ENCODE measurements at regions not wholly inside any gene's neighbourhood (a gene's known extent, or its start where the extent isn't known, plus 50 kb on each side); places are given as distances from the start of the nearest gene placed in this dataset.

DNA sequence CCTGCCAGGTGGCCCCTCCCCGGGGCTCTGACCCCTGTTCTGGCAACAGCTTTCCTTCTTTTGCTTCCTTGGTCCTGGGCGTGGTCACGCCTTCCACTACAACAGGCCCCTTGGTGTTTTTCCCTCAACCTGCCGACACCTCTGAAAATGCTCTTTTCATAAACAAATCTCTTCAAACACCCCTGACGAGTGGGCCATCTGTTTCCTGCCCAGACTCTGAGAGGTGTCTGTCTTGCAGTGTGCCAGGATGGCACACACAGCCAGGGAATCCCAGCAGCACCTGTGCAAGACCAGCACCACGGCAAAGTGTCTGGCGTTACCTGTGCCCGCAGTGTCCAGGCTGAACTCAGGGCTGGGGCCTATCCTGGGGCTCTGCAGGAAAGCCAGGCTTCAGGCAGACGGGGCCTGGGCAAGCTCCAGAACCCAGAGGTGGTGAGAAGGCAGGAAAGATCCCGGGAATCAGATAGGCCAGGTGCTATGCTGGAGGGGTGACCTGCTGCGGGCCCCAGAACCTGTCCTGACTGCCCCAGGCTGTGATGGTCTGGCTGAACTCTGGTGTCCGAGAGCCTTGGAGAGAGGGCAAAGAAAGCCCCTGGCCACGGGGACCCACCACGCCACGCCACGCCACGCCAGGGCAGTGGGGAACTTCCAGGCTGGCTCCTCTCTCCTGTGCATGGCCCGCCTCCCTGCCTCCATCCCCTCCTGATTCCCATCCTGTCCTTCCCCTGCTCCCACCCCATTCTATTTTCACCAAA, 88.9 kb downstream of the SIK1 start:
- H3K27me3 ChIP-seq (ENCODE audit: control insufficient read depth, insufficient read depth, low read length) = no peaks in the 10 kb centered on the region
- H3K9ac ChIP-seq (ENCODE audit: low read depth, low read length) = no peak overlapping the region
- H3K4me1 ChIP-seq (ENCODE audit: control insufficient read depth, insufficient read depth, low read length) = peaks cover 2% of the 10 kb centered on the region
- no peaks in the 10 kb centered on the region for H3K9me3 ChIP-seq (ENCODE audit: control insufficient read depth, insufficient read depth, low read length)
- H3K36me3 ChIP-seq (ENCODE audit: control insufficient read depth, insufficient read depth, low read length) = no peaks in the 10 kb centered on the region
- H3K4me3 ChIP-seq (ENCODE audit: low read depth, low read length) = no peak overlapping the region

DNA sequence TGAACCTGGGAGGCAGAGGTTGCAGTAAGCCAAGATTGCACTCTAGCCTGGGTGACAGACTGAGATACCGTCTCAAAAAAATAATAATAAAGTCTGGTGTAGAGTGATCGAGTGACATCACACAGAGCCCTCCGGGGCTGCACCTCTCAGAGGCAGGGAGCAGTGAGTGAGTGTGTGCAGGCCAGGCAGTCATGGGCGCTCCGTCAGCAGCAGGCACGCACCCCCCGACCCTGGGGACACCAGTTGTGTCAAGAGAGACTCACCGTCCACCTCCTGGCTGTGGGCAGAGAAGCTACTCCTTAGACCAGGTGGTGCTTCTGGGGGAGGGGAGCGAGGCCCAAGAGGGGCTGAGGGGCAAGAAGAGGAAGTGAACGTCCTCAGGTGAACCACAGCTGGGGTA, 91.8 kb downstream of the SIK1 start:
- no peak overlapping the region for H3K4me3 ChIP-seq (ENCODE audit: low read depth, low read length)
- peaks cover 3% of the 10 kb centered on the region for H3K4me1 ChIP-seq (ENCODE audit: control insufficient read depth, insufficient read depth, low read length)
- H3K9me3 ChIP-seq (ENCODE audit: control insufficient read depth, insufficient read depth, low read length) = no peaks in the 10 kb centered on the region
- H3K36me3 ChIP-seq (ENCODE audit: control insufficient read depth, insufficient read depth, low read length) = no peaks in the 10 kb centered on the region
- H3K27me3 ChIP-seq (ENCODE audit: control insufficient read depth, insufficient read depth, low read length) = no peaks in the 10 kb centered on the region
- no peak overlapping the region for H3K9ac ChIP-seq (ENCODE audit: low read depth, low read length)

DNA sequence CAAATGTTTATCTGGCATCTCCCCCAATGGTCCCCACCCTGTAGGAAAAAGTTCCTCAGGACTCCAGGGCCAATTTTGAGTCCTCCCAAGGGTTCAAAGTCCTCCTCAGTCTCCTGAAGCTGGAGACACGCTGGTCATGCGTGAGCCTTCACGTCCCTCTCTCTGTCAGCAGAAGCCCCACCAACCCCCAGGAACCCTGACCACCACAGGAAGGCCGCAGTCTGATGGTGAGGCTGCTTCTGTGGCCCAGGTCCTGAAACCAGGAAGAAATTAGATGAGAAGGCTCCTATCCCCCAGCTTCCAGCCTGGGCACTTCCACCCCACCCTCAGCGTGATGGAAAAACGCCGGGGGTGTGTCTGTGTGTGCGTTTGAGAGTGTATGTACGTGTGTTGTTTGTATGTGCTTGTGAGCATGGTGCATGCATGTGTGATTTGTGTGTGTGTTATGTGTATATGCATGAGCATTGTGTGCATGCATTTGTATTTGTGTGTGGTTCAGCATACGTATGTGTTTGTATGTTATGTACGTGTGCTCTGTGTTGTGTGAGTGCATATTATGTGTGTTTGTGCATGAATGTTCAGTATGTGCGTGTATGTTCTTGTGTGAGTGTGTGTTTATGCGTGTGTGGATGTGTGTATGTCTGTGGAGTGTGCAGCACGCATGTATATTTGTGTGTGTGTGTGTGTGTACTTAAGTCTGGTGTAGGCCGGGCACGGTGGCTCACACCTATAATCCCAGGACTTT, 92.5 kb downstream of the SIK1 start:
- no peaks in the 10 kb centered on the region for H3K36me3 ChIP-seq (ENCODE audit: control insufficient read depth, insufficient read depth, low read length)
- no peaks in the 10 kb centered on the region for H3K27me3 ChIP-seq (ENCODE audit: control insufficient read depth, insufficient read depth, low read length)
- no peak overlapping the region for H3K4me3 ChIP-seq (ENCODE audit: low read depth, low read length)
- no peaks in the 10 kb centered on the region for H3K9me3 ChIP-seq (ENCODE audit: control insufficient read depth, insufficient read depth, low read length)
- H3K4me1 ChIP-seq (ENCODE audit: control insufficient read depth, insufficient read depth, low read length) = peaks cover 3% of the 10 kb centered on the region
- H3K9ac ChIP-seq (ENCODE audit: low read depth, low read length) = no peak overlapping the region

DNA sequence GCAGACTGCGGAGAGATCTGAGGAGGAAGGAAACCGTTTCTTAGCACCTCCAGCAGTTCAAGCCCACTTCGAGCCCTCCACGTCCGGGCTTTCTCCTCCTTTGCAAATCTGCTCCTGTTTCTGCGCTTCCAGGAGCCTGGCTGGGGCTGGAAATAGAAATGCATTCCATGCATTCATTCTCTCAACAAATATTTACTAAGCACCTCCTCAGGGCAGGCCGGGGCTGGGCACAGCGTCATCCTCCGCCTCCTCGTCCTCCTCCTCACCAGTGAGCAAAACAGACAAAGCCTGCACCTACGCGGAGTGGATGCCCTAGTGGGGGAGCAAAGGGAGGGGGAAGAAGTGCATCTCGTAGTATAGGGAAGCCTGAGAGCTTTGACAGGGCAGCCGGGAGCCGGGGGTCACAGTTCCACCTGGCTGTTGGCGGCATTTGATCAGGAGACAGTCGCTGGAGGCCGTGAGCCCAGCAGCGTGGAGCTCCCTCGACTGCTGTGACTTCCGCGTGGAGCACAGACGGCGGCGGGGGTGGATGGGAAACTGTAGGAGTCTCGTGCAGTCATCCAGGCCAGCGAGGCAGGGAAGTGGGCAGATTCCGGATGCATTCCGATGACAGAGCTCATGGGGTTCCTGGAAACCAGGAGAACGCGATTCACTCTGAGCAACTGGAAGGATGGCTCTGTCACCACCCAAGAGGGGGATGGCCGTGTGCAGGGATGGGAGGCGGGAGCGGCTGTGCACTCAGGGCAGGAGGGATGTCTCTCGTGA, 93.5 kb downstream of the SIK1 start:
- Histone ChIP-seq H3K27me3 (ENCODE audit: control insufficient read depth, insufficient read depth, low read length) (no peaks in the 10 kb centered on the region), H3K36me3 (ENCODE audit: control insufficient read depth, insufficient read depth, low read length) (no peaks in the 10 kb centered on the region), H3K9ac (ENCODE audit: low read depth, low read length) (no peak overlapping the region), H3K9me3 (ENCODE audit: control insufficient read depth, insufficient read depth, low read length) (no peaks in the 10 kb centered on the region), H3K4me3 (ENCODE audit: low read depth, low read length) (no peak overlapping the region), H3K4me1 (ENCODE audit: control insufficient read depth, insufficient read depth, low read length) (peaks cover 3% of the 10 kb centered on the region)

DNA sequence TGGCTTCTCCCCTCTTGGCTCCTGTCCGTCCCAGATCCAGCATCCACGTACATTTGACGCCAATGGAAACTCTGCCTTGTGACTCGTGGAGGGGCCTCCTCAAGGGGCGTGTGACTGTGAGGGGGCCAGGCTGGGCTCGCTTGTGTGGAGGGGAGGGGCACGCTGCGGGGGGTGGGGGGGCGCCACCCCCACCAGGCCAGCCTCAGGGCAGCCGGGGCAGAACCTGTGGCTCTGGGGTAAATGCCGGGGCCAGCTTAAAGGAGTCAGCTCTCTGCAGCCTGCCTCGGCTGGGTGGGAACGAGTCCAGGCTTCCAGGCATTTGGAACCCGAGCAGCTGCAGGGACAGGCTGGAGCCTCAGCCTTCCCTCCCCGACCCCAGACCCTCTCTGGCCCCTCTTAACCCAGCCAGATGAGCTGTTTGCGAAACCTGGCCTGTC, 94.1 kb downstream of the SIK1 start:
- Histone ChIP-seq H3K36me3 (ENCODE audit: control insufficient read depth, insufficient read depth, low read length) (no peaks in the 10 kb centered on the region), H3K9ac (ENCODE audit: low read depth, low read length) (no peak overlapping the region), H3K4me3 (ENCODE audit: low read depth, low read length) (no peak overlapping the region), H3K4me1 (ENCODE audit: control insufficient read depth, insufficient read depth, low read length) (peaks cover 3% of the 10 kb centered on the region), H3K9me3 (ENCODE audit: control insufficient read depth, insufficient read depth, low read length) (no peaks in the 10 kb centered on the region), H3K27me3 (ENCODE audit: control insufficient read depth, insufficient read depth, low read length) (no peaks in the 10 kb centered on the region)

DNA sequence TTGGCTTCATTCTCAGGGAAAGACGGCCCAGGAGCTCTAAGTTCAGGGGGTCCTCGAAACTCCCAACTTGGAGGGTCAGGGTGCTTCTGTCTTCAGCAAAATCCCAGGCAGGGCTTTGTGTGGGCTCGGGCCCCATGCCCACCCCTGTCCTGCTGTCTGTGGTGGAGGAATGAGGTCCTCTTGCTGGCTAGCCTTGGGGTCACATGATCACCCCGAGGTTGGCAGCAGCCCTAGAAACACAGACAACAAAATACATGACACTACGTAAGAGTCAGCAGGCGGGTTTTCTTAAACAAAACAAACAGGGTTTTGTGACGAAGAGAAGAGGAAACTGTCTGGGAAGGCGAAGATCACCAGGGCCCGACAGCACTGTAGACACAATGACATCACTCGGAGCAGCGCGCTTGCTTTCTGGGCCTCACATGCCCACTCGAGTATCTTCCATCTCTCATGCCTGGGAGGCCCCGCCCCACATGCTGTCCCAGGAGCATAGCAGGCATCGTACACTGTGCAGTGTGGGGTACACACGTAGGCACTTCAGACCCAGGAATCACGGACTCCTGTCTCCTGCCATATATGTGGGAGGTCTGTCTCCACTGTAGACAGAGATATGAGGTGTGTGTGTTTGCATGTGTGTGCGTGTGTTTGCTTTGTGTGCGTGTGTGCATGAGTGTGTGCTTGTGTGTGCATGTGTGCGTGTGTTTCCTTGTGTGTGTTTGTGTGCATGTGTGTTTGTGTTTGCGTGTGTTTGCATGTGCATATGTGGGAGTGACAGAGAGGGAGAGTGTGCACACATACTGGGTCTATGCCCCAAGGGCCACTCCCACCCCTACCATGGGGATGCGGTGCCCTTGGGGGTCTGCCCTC, 94.7 kb downstream of the SIK1 start:
- Histone ChIP-seq H3K9ac (ENCODE audit: low read depth, low read length) (no peak overlapping the region), H3K27me3 (ENCODE audit: control insufficient read depth, insufficient read depth, low read length) (no peaks in the 10 kb centered on the region), H3K36me3 (ENCODE audit: control insufficient read depth, insufficient read depth, low read length) (no peaks in the 10 kb centered on the region), H3K4me3 (ENCODE audit: low read depth, low read length) (no peak overlapping the region), H3K9me3 (ENCODE audit: control insufficient read depth, insufficient read depth, low read length) (no peaks in the 10 kb centered on the region), H3K4me1 (ENCODE audit: control insufficient read depth, insufficient read depth, low read length) (peaks cover 3% of the 10 kb centered on the region)

DNA sequence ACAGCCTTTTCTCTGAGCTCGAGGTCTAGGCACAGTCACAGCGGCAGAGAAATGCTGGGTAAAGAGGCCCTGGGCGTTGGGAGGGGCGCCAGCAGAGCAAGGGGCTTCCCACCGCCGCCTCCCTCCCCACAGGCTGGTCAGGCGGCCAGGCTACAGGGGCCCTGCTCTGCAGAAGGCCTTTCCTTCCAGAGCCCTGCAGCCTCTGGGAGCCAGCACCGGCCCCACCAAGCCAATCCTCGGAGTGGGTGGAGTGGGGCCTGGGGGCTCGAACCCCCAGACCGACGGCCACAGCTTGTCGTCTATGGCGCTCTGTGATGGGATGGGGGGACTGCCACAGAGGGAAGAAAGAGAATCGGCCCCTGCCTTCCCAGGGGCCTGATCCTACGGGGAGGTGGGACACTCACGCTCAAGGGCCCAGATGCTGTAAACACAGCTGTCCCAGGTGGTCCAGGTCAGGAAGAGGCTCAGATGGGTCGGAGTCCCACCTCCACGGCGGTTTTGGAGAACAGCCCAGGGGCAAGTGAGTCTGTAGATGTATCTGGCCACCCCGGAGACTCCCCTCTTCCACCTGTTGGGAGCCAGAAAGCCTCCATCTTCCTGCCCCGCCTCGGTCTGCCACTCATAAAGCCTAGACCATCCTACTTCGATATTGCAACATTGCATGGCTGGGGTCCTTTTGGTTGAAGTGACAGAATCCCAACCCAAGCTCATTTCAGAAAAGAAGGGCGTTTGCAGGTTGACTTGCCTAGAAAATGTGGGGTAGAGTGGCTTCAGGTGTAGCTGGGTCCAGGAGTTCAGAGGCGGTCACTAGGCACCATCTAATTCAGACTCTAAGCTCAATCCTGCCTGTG, 95.6 kb downstream of the SIK1 start:
- Histone ChIP-seq H3K9ac (ENCODE audit: low read depth, low read length) (no peak overlapping the region), H3K27me3 (ENCODE audit: control insufficient read depth, insufficient read depth, low read length) (no peaks in the 10 kb centered on the region), H3K9me3 (ENCODE audit: control insufficient read depth, insufficient read depth, low read length) (no peaks in the 10 kb centered on the region), H3K4me1 (ENCODE audit: control insufficient read depth, insufficient read depth, low read length) (peaks cover 3% of the 10 kb centered on the region), H3K4me3 (ENCODE audit: low read depth, low read length) (no peak overlapping the region), H3K36me3 (ENCODE audit: control insufficient read depth, insufficient read depth, low read length) (no peaks in the 10 kb centered on the region)

DNA sequence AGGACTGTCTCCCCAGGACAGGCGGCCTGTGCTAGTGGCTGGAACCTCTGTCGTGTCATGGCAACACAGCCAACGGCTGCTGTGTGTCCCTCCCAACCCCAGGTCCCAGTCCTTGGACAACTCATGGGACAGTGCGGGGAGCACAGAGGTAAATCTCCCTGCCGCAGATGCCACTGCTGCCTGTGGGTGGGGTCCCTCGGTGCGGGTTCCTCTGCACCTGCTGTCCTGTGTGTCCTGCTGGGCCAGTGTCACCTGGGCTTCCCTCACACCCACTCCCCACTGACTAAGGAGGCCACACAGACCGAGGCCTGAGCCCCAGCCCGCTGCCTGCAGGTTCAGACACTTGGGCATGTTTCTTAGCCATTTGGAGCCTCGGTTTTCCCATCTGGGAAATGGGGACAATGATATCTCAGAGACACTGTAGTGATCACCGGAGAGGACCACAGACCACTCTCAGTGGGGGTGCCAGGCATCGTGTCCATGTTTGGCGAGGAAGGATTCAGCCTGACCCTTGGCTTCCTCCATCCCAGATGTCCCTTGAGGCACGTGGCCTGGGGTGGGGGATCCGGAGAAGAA, 96.5 kb downstream of the SIK1 start:
- H3K27me3 ChIP-seq (ENCODE audit: control insufficient read depth, insufficient read depth, low read length) = no peaks in the 10 kb centered on the region
- H3K4me3 ChIP-seq (ENCODE audit: low read depth, low read length) = no peak overlapping the region
- no peaks in the 10 kb centered on the region for H3K36me3 ChIP-seq (ENCODE audit: control insufficient read depth, insufficient read depth, low read length)
- H3K9ac ChIP-seq (ENCODE audit: low read depth, low read length) = no peak overlapping the region
- no peaks in the 10 kb centered on the region for H3K9me3 ChIP-seq (ENCODE audit: control insufficient read depth, insufficient read depth, low read length)
- H3K4me1 ChIP-seq (ENCODE audit: control insufficient read depth, insufficient read depth, low read length) = peaks cover 3% of the 10 kb centered on the region

DNA sequence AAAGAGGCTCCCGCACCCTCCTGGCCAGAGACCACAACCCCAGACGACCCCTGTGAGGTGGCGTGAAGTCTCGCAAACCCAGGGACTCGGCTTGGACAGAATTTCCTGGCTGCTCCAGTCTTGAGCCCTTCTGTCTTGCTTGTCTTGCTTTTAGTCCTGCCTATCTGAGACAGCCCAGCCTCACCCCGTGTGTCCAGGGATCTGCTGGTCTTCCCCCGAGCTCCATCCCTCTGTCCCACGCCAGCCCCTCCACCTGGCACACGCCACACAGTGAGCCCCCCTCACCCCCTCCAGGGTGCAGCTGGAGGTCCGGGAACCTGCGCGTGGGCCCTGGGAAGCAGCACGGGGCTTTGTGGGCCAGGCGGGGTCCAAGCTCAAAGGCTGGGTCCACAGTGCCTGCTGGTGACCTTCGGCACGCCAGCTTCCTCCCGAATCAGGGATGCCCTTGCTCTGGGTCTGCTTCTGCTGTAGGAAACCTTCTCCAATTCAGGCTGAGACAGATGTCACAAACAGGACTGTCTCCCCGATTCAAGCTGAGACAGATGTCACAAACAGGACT, 97.1 kb downstream of the SIK1 start:
- Histone ChIP-seq H3K9me3 (ENCODE audit: control insufficient read depth, insufficient read depth, low read length) (no peaks in the 10 kb centered on the region), H3K36me3 (ENCODE audit: control insufficient read depth, insufficient read depth, low read length) (no peaks in the 10 kb centered on the region), H3K27me3 (ENCODE audit: control insufficient read depth, insufficient read depth, low read length) (no peaks in the 10 kb centered on the region), H3K9ac (ENCODE audit: low read depth, low read length) (no peak overlapping the region), H3K4me1 (ENCODE audit: control insufficient read depth, insufficient read depth, low read length) (peaks cover 3% of the 10 kb centered on the region), H3K4me3 (ENCODE audit: low read depth, low read length) (no peak overlapping the region)

DNA sequence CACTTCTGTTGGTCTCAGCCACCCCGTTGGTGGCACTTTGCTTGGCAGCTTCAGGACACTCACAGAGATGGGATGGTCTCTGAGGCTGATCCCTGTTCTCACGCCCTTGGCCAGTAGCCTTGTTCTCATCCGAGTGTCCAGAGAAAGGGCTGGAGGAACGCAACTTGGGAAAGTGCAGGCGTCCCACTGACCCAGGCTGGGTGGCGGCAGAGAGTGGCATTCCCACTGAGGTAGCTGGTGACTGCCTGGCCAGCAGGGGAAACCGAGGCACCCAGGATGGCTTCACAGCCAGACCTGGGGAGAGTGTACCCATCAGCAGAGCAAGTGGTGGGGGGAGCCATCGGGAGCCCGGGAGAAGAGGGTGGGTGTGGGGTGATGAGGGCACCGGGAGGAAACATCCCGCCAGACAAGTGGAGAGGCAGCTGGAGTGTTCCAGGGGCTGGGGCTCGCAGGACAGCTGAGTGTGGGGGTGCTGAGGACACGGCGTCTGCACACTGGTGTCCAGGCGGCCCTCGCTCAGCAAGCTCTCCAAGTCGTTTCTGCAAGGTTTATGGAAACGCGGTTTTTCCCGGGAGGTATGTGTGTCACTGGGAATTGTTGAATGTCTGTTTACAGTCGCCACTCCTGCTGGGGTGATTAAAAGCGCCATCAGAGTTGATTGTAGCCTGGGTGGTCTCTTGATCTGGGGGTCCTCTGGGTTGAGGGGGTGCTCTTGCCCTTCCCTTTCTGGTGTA, 97.8 kb downstream of the SIK1 start:
- no peaks in the 10 kb centered on the region for H3K27me3 ChIP-seq (ENCODE audit: control insufficient read depth, insufficient read depth, low read length)
- no peaks in the 10 kb centered on the region for H3K9me3 ChIP-seq (ENCODE audit: control insufficient read depth, insufficient read depth, low read length)

More for the DNA sequence above, 97.8 kb downstream of the SIK1 start:
- no peak overlapping the region for H3K4me3 ChIP-seq (ENCODE audit: low read depth, low read length)
- no peak overlapping the region for H3K9ac ChIP-seq (ENCODE audit: low read depth, low read length)
- H3K4me1 ChIP-seq (ENCODE audit: control insufficient read depth, insufficient read depth, low read length) = peaks cover 3% of the 10 kb centered on the region
- no peaks in the 10 kb centered on the region for H3K36me3 ChIP-seq (ENCODE audit: control insufficient read depth, insufficient read depth, low read length)

Measured in iPS-15b (cell line).